GM12874 (cell line): ENCODE measurements at regions not wholly inside any gene's neighbourhood (a gene's known extent, or its start where the extent isn't known, plus 50 kb on each side); places are given as distances from the start of the nearest gene placed in this dataset.

Source experiments
- CTCF ChIP-seq: IDR thresholded peaks from 2 replicates; pipeline ENCODE4 v1.5.1; 2011; ENCODE audit warnings: low read depth, mild to moderate bottlenecking, control low read depth, low read length, moderate library complexity; ENCODE audit not compliant: insufficient read depth

GRCh38 chr20:22492497-22492896 lies 91.9 kb downstream of the FOXA2 start:
- TF ChIP-seq CTCF = no peak

- no peak for TF ChIP-seq CTCF
These were observed 93.2 kb downstream of the FOXA2 start for GRCh38 chr20:22491194-22491505.

GRCh38 chr20:22490287-22491193 lies 93.8 kb downstream of the FOXA2 start:
- TF ChIP-seq CTCF = no peak

- TF ChIP-seq CTCF = no peak
These were observed 94.6 kb downstream of the FOXA2 start for GRCh38 chr20:22489626-22490286.

- no peak for TF ChIP-seq CTCF
These were observed 104.0 kb downstream of the FOXA2 start for GRCh38 chr20:22480336-22480735.

- TF ChIP-seq CTCF = no peak
These were observed 108.7 kb downstream of the FOXA2 start for GRCh38 chr20:22475662-22476061.

- no peak for TF ChIP-seq CTCF
These were observed 110.1 kb downstream of the FOXA2 start for GRCh38 chr20:22474224-22474623.
